Spinal cord (tissue), 9 donors: ENCODE measurements at regions not wholly inside any gene's neighbourhood (a gene's known extent, or its start where the extent isn't known, plus 50 kb on each side); places are given as distances from the start of the nearest gene placed in this dataset.

ENCODE experiments used
- DNase-seq, 6 donors: peaks; one replicate each; pipeline versions ENCODE4 v3.0.0 to v3.0.0-alpha.2; 2013 to 2015; ENCODE audit warnings: low spot score in 6 of 6, low read depth in 4 of 6
- H3K27ac ChIP-seq: one replicate; pipeline ENCODE4 v1.5.1; 2013; ENCODE audit warnings: low read depth, low read length, control low read depth
- H3K27me3 ChIP-seq: one replicate; pipeline ENCODE4 v1.6.1; 2013; ENCODE audit warnings: low read length; ENCODE audit not compliant: control insufficient read depth, insufficient read depth
- H3K36me3 ChIP-seq: one replicate; pipeline ENCODE4 v1.6.1; 2013; ENCODE audit warnings: low read length; ENCODE audit not compliant: control insufficient read depth, insufficient read depth
- H3K4me1 ChIP-seq: one replicate; pipeline ENCODE4 v1.6.1; 2013; ENCODE audit warnings: low read length; ENCODE audit not compliant: control insufficient read depth, insufficient read depth
- H3K4me3 ChIP-seq: one replicate; pipeline ENCODE4 v1.5.1; 2013; ENCODE audit warnings: low read depth, low read length, control low read depth
- H3K9me3 ChIP-seq: one replicate; pipeline ENCODE4 v1.6.1; 2013; ENCODE audit warnings: low read length; ENCODE audit not compliant: control insufficient read depth, insufficient read depth
- WGBS: methylation state at CpG from one replicate; pipeline ENCODE4 v1.1.5; 2013; ENCODE audit warnings: missing lambda C conversion rate; ENCODE audit not compliant: insufficient coverage; 5-methylcytosine and 5-hydroxymethylcytosine counted together
- donor health status: healthy.

GRCh38 chr2:220956429-220956828 lies 615.7 kb downstream of the EPHA4 start:
- no peaks in the 10 kb centered on the region for H3K4me1 ChIP-seq
- WGBS, result 69% methylated on average over 2 of the region's 2 CpGs
- no peak for DNase-seq

GRCh38 chr2:220959391-220959802 lies 612.7 kb downstream of the EPHA4 start:
- 13% methylated on average over 1 of the region's 1 CpG for WGBS
- Histone ChIP-seq H3K4me3 (no peak overlapping the region), H3K27ac (no peak overlapping the region), H3K27me3 (peaks cover 15% of the 10 kb centered on the region), H3K4me1 (no peaks in the 10 kb centered on the region), H3K36me3 (no peaks in the 10 kb centered on the region), H3K9me3 (no peaks in the 10 kb centered on the region)
- DNase-seq, result peak; percentile 57 to 92 (median 76)

More at GRCh38 chr2:220956429-220956828, 615.7 kb downstream of the EPHA4 start:
- H3K27me3 ChIP-seq, result peaks cover 15% of the 10 kb centered on the region
- no peaks in the 10 kb centered on the region for H3K36me3 ChIP-seq
- H3K4me3 ChIP-seq, result no peak overlapping the region
- no peaks in the 10 kb centered on the region for H3K9me3 ChIP-seq
- H3K27ac ChIP-seq, result no peak overlapping the region

GRCh38 chr2:220961143-220961860 lies 610.8 kb downstream of the EPHA4 start:
- no peaks in the 10 kb centered on the region for H3K9me3 ChIP-seq
- H3K36me3 ChIP-seq, result no peaks in the 10 kb centered on the region
- H3K27ac ChIP-seq, result no peak overlapping the region
- WGBS, result 33% methylated on average over 1 of the region's 2 CpGs
- H3K4me3 ChIP-seq, result no peak overlapping the region
- H3K4me1 ChIP-seq, result no peaks in the 10 kb centered on the region
- peaks cover 12% of the 10 kb centered on the region for H3K27me3 ChIP-seq
- peak in 1 of 6 donors; percentile 68 for DNase-seq

- Histone ChIP-seq H3K27me3 (no peaks in the 10 kb centered on the region), H3K4me1 (no peaks in the 10 kb centered on the region), H3K36me3 (no peaks in the 10 kb centered on the region), H3K9me3 (no peaks in the 10 kb centered on the region), H3K27ac (no peak overlapping the region), H3K4me3 (no peak overlapping the region)
- WGBS, result no CpG with 5 or more reads among the region's 2 CpGs
- peak in 1 of 6 donors; percentile 85 for DNase-seq
Measured at GRCh38 chr2:220962556-220962955, 609.5 kb downstream of the EPHA4 start.

- Histone ChIP-seq H3K36me3 (no peaks in the 10 kb centered on the region), H3K9me3 (no peaks in the 10 kb centered on the region), H3K27me3 (no peaks in the 10 kb centered on the region), H3K27ac (no peak overlapping the region), H3K4me1 (no peaks in the 10 kb centered on the region), H3K4me3 (no peak overlapping the region)
- no peak for DNase-seq
Measured at GRCh38 chr2:220963076-220963475, 609.0 kb downstream of the EPHA4 start.

GRCh38 chr2:220963930-220964329 lies 608.2 kb downstream of the EPHA4 start:
- Histone ChIP-seq H3K9me3 (no peaks in the 10 kb centered on the region), H3K4me3 (no peak overlapping the region), H3K36me3 (no peaks in the 10 kb centered on the region), H3K4me1 (no peaks in the 10 kb centered on the region), H3K27me3 (no peaks in the 10 kb centered on the region), H3K27ac (no peak overlapping the region)
- no CpG with 5 or more reads among the region's 3 CpGs for WGBS
- no peak for DNase-seq

- H3K4me3 ChIP-seq, result no peak overlapping the region
- no peaks in the 10 kb centered on the region for H3K9me3 ChIP-seq
- no peaks in the 10 kb centered on the region for H3K36me3 ChIP-seq
- no peaks in the 10 kb centered on the region for H3K4me1 ChIP-seq
- WGBS, result 40% methylated on average over 2 of the region's 3 CpGs
- no peak for DNase-seq
- H3K27me3 ChIP-seq, result no peaks in the 10 kb centered on the region
- no peak overlapping the region for H3K27ac ChIP-seq
Measured at GRCh38 chr2:220966636-220967035, 605.5 kb downstream of the EPHA4 start.

GRCh38 chr2:220969348-220969747 lies 602.8 kb downstream of the EPHA4 start:
- no peaks in the 10 kb centered on the region for H3K27me3 ChIP-seq
- H3K9me3 ChIP-seq, result peaks cover under 1% of the 10 kb centered on the region
- 89% methylated on average over 3 of the region's 3 CpGs for WGBS
- no peaks in the 10 kb centered on the region for H3K36me3 ChIP-seq
- H3K27ac ChIP-seq, result no peak overlapping the region
- no peaks in the 10 kb centered on the region for H3K4me1 ChIP-seq
- H3K4me3 ChIP-seq, result no peak overlapping the region
- no peak for DNase-seq

GRCh38 chr2:220980966-220981675 lies 591.0 kb downstream of the EPHA4 start:
- peaks cover 3% of the 10 kb centered on the region for H3K9me3 ChIP-seq
- no peaks in the 10 kb centered on the region for H3K4me1 ChIP-seq
- H3K27ac ChIP-seq, result no peak overlapping the region
- no peaks in the 10 kb centered on the region for H3K36me3 ChIP-seq
- WGBS, result no CpG with 5 or more reads among the region's 4 CpGs
- no peak for DNase-seq
- H3K4me3 ChIP-seq, result no peak overlapping the region
- H3K27me3 ChIP-seq, result no peaks in the 10 kb centered on the region

GRCh38 chr2:220981926-220982325 lies 590.2 kb downstream of the EPHA4 start:
- WGBS, result no CpG with 5 or more reads among the region's 6 CpGs
- no peaks in the 10 kb centered on the region for H3K4me1 ChIP-seq
- no peak for DNase-seq

More at GRCh38 chr2:220981926-220982325, 590.2 kb downstream of the EPHA4 start:
- peaks cover 3% of the 10 kb centered on the region for H3K9me3 ChIP-seq
- no peaks in the 10 kb centered on the region for H3K36me3 ChIP-seq
- no peaks in the 10 kb centered on the region for H3K27me3 ChIP-seq
- H3K27ac ChIP-seq, result no peak overlapping the region
- H3K4me3 ChIP-seq, result no peak overlapping the region
